OCI-LY3 (cell line): ENCODE measurements at regions not wholly inside any gene's neighbourhood (a gene's known extent, or its start where the extent isn't known, plus 50 kb on each side); places are given as distances from the start of the nearest gene placed in this dataset.

Experiments used
- H2AFZ ChIP-seq: fragments of 200-600, 300-600 bp; shearing (Covaris generic); 2 replicates; pipeline ENCODE4 v1.6.0; 2014; ENCODE audit warnings: antibody characterized with exemption, low read depth, low read length
- H3K27ac ChIP-seq: fragments of 200-600, 300-600 bp; sonication (generic); 2 replicates; pipeline ENCODE4 v1.5.1; 2014; ENCODE audit warnings: mild to moderate bottlenecking, low read length, moderate library complexity, mixed read lengths
- H3K27me3 ChIP-seq: fragments of 200-600, 300-600 bp; sonication (generic); 2 replicates; pipeline ENCODE4 v1.6.1; 2014; ENCODE audit warnings: low read depth, low read length, mixed read lengths
- H3K36me3 ChIP-seq: fragments of 200-600, 300-600 bp; sonication (generic); replicated peaks from 2 replicates; pipeline ENCODE3; 2014; ENCODE audit warnings: low read depth, low read length, mixed read lengths
- H3K4me1 ChIP-seq: fragments of 300-600, 200-600 bp; sonication (generic); 2 replicates; pipeline ENCODE4 v1.6.1; 2014; ENCODE audit warnings: low read length, mixed read lengths
- H3K4me2 ChIP-seq: fragments of 200-600, 300-600 bp; sonication (generic); 2 replicates; pipeline ENCODE4 v1.6.1; 2014; ENCODE audit warnings: low read length, mixed read lengths
- H3K4me3 ChIP-seq: fragments of 300-600, 200-600 bp; sonication (generic); 2 replicates; pipeline ENCODE4 v1.5.1; 2014; ENCODE audit warnings: antibody characterized with exemption, mild to moderate bottlenecking, low read length, moderate library complexity
- H3K79me2 ChIP-seq: fragments of 300-600, 200-600 bp; shearing (Covaris generic); 2 replicates; pipeline ENCODE4 v1.6.1; 2014; ENCODE audit warnings: mild to moderate bottlenecking, low read length, mixed read lengths
- H3K9ac ChIP-seq: fragments of 300-600, 200-600 bp; shearing (Covaris generic); 2 replicates; pipeline ENCODE4 v1.6.0; 2014; ENCODE audit warnings: mild to moderate bottlenecking, low read length, moderate library complexity
- H3K9me3 ChIP-seq: fragments of 200-600, 300-600 bp; shearing (Covaris generic); 2 replicates; pipeline ENCODE4 v1.6.1; 2014; ENCODE audit warnings: low read length, mixed read lengths; ENCODE audit not compliant: insufficient read depth
- H4K20me1 ChIP-seq: fragments of 200-600, 300-600 bp; sonication (generic); 2 replicates; pipeline ENCODE4 v1.6.1; 2016; ENCODE audit warnings: low read length, mixed read lengths; ENCODE audit not compliant: insufficient read depth
- EZH2phosphoT487 ChIP-seq: fragments of 200-600 bp; shearing (Covaris generic); IDR thresholded peaks from 2 replicates; pipeline ENCODE4 v1.6.1; 2018; ENCODE audit warnings: antibody characterized with exemption, mixed run types, low read depth
- TF ChIP-seq, protein P1 (sequence below): fragments of 200-600, 300-600 bp; sonication (generic); IDR thresholded peaks from 2 replicates; pipeline ENCODE4 v1.5.1; 2014; ENCODE audit warnings: antibody characterized with exemption, low read length, low read depth

DNA sequence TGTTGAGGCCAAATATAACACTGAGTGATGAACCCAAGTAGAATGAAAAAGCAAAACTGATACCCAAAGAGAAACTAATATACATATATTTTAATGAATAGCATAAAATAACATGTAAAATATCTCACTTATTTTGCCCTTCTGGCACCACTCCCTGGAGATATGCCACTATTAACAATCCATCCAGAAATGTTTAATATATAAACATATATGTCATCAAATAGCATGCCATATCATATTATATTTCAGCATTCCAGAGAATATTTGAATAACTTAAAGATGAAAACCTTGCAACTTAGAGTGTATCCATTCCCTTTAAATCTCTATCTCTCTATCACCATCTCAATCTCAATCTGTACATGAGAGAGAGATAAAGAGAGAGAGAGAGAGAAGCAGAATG lies 1073.3 kb upstream of the RAG2 start:
- Histone ChIP-seq H3K27ac (no peak overlapping the region), H3K79me2 (no peaks in the 10 kb centered on the region), H3K9ac (no peak overlapping the region), H3K9me3 (peaks cover 13% of the 10 kb centered on the region; the same call in 1 of the 2 replicates), H3K4me1 (no peaks in the 10 kb centered on the region), H3K36me3 (peaks cover 2% of the 10 kb centered on the region), H3K27me3 (no peaks in the 10 kb centered on the region), H3K4me2 (no peak overlapping the region), H2AFZ (no peak overlapping the region), H4K20me1 (no peaks in the 10 kb centered on the region), H3K4me3 (no peak overlapping the region)
- no peak for TF ChIP-seq EZH2phosphoT487
- TF ChIP-seq, protein P1, sequence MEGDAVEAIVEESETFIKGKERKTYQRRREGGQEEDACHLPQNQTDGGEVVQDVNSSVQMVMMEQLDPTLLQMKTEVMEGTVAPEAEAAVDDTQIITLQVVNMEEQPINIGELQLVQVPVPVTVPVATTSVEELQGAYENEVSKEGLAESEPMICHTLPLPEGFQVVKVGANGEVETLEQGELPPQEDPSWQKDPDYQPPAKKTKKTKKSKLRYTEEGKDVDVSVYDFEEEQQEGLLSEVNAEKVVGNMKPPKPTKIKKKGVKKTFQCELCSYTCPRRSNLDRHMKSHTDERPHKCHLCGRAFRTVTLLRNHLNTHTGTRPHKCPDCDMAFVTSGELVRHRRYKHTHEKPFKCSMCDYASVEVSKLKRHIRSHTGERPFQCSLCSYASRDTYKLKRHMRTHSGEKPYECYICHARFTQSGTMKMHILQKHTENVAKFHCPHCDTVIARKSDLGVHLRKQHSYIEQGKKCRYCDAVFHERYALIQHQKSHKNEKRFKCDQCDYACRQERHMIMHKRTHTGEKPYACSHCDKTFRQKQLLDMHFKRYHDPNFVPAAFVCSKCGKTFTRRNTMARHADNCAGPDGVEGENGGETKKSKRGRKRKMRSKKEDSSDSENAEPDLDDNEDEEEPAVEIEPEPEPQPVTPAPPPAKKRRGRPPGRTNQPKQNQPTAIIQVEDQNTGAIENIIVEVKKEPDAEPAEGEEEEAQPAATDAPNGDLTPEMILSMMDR, result no peak

DNA sequence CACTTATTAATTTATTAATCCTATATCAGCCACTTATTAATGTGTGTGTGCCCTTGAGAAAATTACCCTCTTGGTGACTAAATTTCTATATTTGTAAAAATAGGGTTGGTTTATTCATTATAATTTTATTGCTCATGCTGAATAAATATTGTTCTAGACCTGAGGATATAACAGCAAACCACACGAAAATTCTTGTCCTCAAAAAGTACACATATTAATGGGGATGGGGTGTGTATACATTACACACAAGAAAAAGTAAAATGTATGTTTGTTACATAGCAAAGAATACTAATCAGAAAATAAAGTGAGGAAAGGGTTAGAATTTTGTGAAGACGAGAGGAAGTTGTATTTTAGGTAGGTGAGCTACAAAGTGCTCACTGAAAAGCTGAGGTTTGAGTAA lies 1068.9 kb upstream of the RAG2 start:
- H3K36me3 ChIP-seq, result peaks cover 2% of the 10 kb centered on the region
- no peak overlapping the region for H3K27ac ChIP-seq
- peaks cover 13% of the 10 kb centered on the region; the same call in 1 of the 2 replicates for H3K9me3 ChIP-seq
- TF ChIP-seq, protein P1, result no peak
- TF ChIP-seq EZH2phosphoT487, result no peak
- H4K20me1 ChIP-seq, result no peaks in the 10 kb centered on the region
- peaks cover 9% of the 10 kb centered on the region for H3K4me1 ChIP-seq
- no peaks in the 10 kb centered on the region for H3K79me2 ChIP-seq
- no peaks in the 10 kb centered on the region for H3K27me3 ChIP-seq
- H3K9ac ChIP-seq, result no peak overlapping the region
- H2AFZ ChIP-seq, result no peak overlapping the region
- H3K4me2 ChIP-seq, result no peak overlapping the region
- no peak overlapping the region for H3K4me3 ChIP-seq

DNA sequence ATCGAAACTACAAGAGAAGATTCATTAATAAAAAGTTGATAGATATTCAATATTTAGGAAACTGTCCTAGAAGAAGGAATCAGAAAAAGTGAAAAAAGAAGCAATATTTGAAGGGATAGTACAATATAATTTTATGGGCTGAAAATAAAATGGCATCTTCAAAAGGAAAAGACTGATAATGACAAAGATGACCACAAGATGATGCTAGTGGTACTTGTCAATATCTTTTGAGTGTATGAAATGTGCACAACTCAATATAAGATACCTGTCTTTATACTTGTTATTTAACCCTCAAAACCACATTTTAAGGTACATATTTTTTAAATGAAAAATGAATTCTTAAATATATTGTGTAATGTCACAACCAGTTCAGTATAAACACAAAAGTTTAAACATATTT lies 1059.6 kb upstream of the RAG2 start:
- H3K79me2 ChIP-seq, result no peaks in the 10 kb centered on the region
- H3K4me2 ChIP-seq, result no peak overlapping the region
- TF ChIP-seq EZH2phosphoT487, result no peak
- TF ChIP-seq, protein P1, result peak; percentile 64
- no peaks in the 10 kb centered on the region for H3K4me1 ChIP-seq
- no peak overlapping the region for H3K27ac ChIP-seq
- H4K20me1 ChIP-seq, result no peaks in the 10 kb centered on the region
- H3K9ac ChIP-seq, result no peak overlapping the region
- no peaks in the 10 kb centered on the region for H3K36me3 ChIP-seq
- H2AFZ ChIP-seq, result no peak overlapping the region
- no peaks in the 10 kb centered on the region for H3K27me3 ChIP-seq
- no peaks in the 10 kb centered on the region for H3K9me3 ChIP-seq
- no peak overlapping the region for H3K4me3 ChIP-seq

DNA sequence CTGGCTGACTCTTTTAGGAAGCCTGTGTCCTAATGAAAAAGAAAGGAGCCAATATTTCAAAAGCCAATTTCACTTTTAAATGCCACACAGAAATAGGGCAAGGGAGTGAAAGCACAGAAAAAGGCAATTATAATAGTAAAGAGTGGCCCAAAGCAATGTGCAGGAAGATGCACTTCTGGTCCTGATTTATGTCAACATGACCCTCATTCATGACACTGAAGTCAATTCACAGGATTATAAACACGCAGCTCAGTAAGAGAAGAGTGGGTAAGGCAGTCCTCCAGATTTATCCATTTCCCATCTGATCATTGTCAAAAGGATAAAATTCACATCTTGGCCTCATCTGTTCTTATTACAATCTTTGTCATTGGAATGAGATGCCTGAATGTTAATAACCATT lies 1049.7 kb upstream of the RAG2 start:
- H3K27ac ChIP-seq, result no peak overlapping the region
- H3K4me2 ChIP-seq, result no peak overlapping the region
- TF ChIP-seq EZH2phosphoT487, result no peak
- TF ChIP-seq, protein P1, result no peak
- H2AFZ ChIP-seq, result no peak overlapping the region
- H3K36me3 ChIP-seq, result no peaks in the 10 kb centered on the region
- no peaks in the 10 kb centered on the region for H3K9me3 ChIP-seq
- H3K4me1 ChIP-seq, result no peaks in the 10 kb centered on the region
- no peaks in the 10 kb centered on the region for H3K27me3 ChIP-seq
- H4K20me1 ChIP-seq, result no peaks in the 10 kb centered on the region
- no peak overlapping the region for H3K9ac ChIP-seq
- no peaks in the 10 kb centered on the region for H3K79me2 ChIP-seq
- H3K4me3 ChIP-seq, result no peak overlapping the region
